ENCODE measurements at regions not wholly inside any gene's neighbourhood (a gene's known extent, or its start where the extent isn't known, plus 50 kb on each side); places are given as distances from the start of the nearest gene placed in this dataset.

DNA sequence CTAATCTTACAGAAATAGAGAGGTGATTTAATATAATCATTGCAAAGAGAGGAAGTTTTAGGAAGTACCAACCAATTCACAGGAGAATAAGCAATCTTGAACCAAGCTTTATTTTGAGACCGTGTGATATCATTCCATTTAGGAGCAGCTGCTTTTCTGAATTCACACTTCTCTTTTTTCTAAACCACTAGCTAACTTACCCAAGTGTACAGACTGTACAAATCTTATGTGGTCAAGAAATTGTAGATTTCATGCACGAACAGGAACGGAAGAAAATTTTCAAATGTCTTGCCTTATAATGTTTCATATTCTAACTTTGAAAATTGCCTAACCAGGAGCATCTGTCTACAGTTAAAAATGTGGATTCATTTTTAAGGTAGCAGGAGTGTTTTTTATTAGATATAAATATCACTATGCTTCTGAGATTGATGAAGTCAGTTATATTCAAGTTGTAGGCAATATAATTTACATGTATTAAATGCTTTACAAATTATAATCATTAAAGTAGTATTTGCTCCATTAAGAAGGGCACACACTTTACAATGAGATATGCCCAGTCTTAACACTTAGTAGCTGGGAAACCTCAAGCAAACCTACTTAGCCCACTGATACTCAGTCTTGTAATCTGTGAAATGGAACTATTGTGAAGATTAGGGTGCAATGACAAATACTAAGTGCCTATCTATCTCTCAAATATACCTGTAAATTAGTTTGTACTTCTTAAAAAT is 86.7 kb upstream of the FOXN2 start:
- TF ChIP-seq, protein P1, sequence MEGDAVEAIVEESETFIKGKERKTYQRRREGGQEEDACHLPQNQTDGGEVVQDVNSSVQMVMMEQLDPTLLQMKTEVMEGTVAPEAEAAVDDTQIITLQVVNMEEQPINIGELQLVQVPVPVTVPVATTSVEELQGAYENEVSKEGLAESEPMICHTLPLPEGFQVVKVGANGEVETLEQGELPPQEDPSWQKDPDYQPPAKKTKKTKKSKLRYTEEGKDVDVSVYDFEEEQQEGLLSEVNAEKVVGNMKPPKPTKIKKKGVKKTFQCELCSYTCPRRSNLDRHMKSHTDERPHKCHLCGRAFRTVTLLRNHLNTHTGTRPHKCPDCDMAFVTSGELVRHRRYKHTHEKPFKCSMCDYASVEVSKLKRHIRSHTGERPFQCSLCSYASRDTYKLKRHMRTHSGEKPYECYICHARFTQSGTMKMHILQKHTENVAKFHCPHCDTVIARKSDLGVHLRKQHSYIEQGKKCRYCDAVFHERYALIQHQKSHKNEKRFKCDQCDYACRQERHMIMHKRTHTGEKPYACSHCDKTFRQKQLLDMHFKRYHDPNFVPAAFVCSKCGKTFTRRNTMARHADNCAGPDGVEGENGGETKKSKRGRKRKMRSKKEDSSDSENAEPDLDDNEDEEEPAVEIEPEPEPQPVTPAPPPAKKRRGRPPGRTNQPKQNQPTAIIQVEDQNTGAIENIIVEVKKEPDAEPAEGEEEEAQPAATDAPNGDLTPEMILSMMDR (IDR thresholded peaks at IDR 0.05): no peak
- no peak overlapping the region for H3K27ac Mint-ChIP-seq (ENCODE audit: unreplicated experiment)
- no peak overlapping the region for H3K4me3 Mint-ChIP-seq (ENCODE audit: unreplicated experiment)
- H3K36me3 Mint-ChIP-seq (ENCODE audit: unreplicated experiment): no peaks in the 10 kb centered on the region
- H3K27me3 Mint-ChIP-seq (ENCODE audit: unreplicated experiment): peaks cover 17% of the 10 kb centered on the region
- H3K4me1 Mint-ChIP-seq (ENCODE audit: unreplicated experiment): no peaks in the 10 kb centered on the region
- DNase-seq (ENCODE audit: extremely low spot score, unreplicated experiment): no peak
- H3K9me3 Mint-ChIP-seq (ENCODE audit: unreplicated experiment): no peaks in the 10 kb centered on the region

DNA sequence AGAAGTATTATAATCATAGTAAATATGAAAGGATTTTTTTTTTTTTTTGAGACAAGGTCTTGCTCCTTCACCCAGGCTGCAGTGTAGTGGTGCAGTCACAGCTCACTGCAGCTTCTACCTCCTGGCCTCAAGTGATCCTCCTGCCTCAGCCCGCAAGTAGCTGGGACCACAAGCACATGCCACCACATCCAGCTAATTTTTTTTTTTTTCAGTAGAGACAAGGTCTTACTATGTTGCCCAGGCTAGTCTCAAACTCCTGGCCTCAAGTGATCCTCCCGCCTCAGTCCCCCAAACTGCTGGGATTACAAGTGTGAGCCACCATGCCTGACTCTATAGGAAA is 86.2 kb upstream of the FOXN2 start:
- no peak for DNase-seq (ENCODE audit: extremely low spot score, unreplicated experiment)
- TF ChIP-seq, protein P1 (IDR thresholded peaks at IDR 0.05): no peak
- no peaks in the 10 kb centered on the region for H3K4me1 Mint-ChIP-seq (ENCODE audit: unreplicated experiment)
- peaks cover 17% of the 10 kb centered on the region for H3K27me3 Mint-ChIP-seq (ENCODE audit: unreplicated experiment)
- no peaks in the 10 kb centered on the region for H3K36me3 Mint-ChIP-seq (ENCODE audit: unreplicated experiment)
- H3K27ac Mint-ChIP-seq (ENCODE audit: unreplicated experiment): no peak overlapping the region
- H3K4me3 Mint-ChIP-seq (ENCODE audit: unreplicated experiment): no peak overlapping the region
- H3K9me3 Mint-ChIP-seq (ENCODE audit: unreplicated experiment): no peaks in the 10 kb centered on the region

DNA sequence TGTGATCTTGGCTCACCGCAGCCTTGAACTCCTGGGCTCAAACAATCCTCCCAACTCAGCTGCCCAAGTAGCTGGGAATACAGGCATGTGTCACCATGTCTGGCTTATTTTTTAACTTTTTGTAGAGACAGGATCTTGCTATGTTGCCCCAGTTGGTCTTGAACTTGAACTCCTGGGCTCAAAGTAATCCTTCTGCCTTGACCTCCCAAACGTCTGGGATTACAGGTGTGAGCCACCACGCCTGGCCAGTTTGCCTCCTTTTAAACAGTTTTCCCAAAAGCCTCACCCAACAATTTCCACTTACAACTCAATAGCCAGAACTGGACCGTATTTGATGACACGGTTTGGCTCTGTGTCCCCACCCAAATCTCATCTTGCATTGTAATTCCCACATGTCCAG is 85.4 kb upstream of the FOXN2 start:
- DNase-seq (ENCODE audit: extremely low spot score, unreplicated experiment): no peak
- TF ChIP-seq, protein P1 (IDR thresholded peaks at IDR 0.05): no peak
- Mint-ChIP-seq H3K4me3 (ENCODE audit: unreplicated experiment) (no peak overlapping the region), H3K27ac (ENCODE audit: unreplicated experiment) (no peak overlapping the region), H3K9me3 (ENCODE audit: unreplicated experiment) (no peaks in the 10 kb centered on the region), H3K4me1 (ENCODE audit: unreplicated experiment) (no peaks in the 10 kb centered on the region), H3K27me3 (ENCODE audit: unreplicated experiment) (peaks cover 16% of the 10 kb centered on the region), H3K36me3 (ENCODE audit: unreplicated experiment) (no peaks in the 10 kb centered on the region)

DNA sequence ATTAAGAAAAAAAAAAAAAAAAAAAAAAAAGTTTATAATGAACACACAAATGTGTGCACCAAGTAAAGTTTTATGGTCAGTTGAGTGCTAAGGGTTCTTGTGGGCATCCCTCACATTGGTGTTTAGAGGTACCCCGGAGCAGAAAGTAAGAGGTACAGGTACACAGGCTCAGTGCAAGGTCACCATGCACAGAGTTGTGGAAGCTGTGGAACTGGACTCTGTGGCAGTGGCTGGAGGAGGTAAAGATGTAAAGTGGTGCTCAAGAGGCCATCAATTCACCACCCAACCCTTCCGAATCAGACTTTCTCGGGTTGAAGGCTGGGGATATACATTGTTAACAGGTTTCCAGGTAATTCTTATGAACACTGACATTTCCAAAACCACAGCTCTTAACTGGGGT is 83.6 kb upstream of the FOXN2 start:
- Mint-ChIP-seq H3K9me3 (ENCODE audit: unreplicated experiment) (no peaks in the 10 kb centered on the region), H3K36me3 (ENCODE audit: unreplicated experiment) (no peaks in the 10 kb centered on the region), H3K27ac (ENCODE audit: unreplicated experiment) (no peak overlapping the region), H3K27me3 (ENCODE audit: unreplicated experiment) (peaks cover 8% of the 10 kb centered on the region), H3K4me3 (ENCODE audit: unreplicated experiment) (no peak overlapping the region), H3K4me1 (ENCODE audit: unreplicated experiment) (no peaks in the 10 kb centered on the region)
- TF ChIP-seq, protein P1 (IDR thresholded peaks at IDR 0.05): no peak
- no peak for DNase-seq (ENCODE audit: extremely low spot score, unreplicated experiment)

DNA sequence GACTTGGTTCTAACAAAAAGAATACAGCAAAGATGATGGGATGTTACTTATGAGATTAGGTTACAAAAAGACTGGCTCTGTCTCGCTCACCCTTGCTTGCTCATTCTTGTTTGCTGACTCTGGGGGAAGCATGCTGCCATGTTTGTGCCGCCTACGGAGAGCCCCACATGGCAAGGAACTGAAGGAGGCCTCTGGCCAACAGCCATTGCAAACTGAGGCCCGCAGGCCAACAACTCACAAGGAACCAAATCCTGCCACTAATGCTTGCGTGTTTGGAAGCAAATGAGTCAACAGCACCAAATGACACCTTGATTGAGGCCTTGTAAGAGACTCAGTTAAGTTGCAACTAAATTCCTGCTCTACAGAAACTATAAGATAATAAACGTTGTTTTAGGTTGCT is 82.1 kb upstream of the FOXN2 start:
- no peak overlapping the region for H3K4me3 Mint-ChIP-seq (ENCODE audit: unreplicated experiment)
- no peaks in the 10 kb centered on the region for H3K4me1 Mint-ChIP-seq (ENCODE audit: unreplicated experiment)
- H3K36me3 Mint-ChIP-seq (ENCODE audit: unreplicated experiment): no peaks in the 10 kb centered on the region
- TF ChIP-seq, protein P1 (IDR thresholded peaks at IDR 0.05): no peak
- no peaks in the 10 kb centered on the region for H3K9me3 Mint-ChIP-seq (ENCODE audit: unreplicated experiment)
- H3K27ac Mint-ChIP-seq (ENCODE audit: unreplicated experiment): no peak overlapping the region
- peaks cover 3% of the 10 kb centered on the region for H3K27me3 Mint-ChIP-seq (ENCODE audit: unreplicated experiment)
- DNase-seq (ENCODE audit: extremely low spot score, unreplicated experiment): no peak

All from osteocyte (in vitro differentiated cells).